GM12891 (cell line): ENCODE measurements at regions not wholly inside any gene's neighbourhood (a gene's known extent, or its start where the extent isn't known, plus 50 kb on each side); places are given as distances from the start of the nearest gene placed in this dataset.

Source experiments
- POLR2A ChIP-seq: IDR thresholded peaks from 2 replicates; pipeline ENCODE4 v1.6.1; 2011; ENCODE audit warnings: low read depth, low read length, control low read depth
- TAF1 ChIP-seq: IDR thresholded peaks from 2 replicates; pipeline ENCODE4 v1.6.1; 2011; ENCODE audit warnings: low read depth, low read length, control low read depth

- TF ChIP-seq TAF1 = no peak
- TF ChIP-seq POLR2A = no peak
Measured at GRCh38 chr4:12957108-12957507, 527.0 kb downstream of the RAB28 start.
